ENCODE measurements at regions not wholly inside any gene's neighbourhood (a gene's known extent, or its start where the extent isn't known, plus 50 kb on each side); places are given as distances from the start of the nearest gene placed in this dataset.

- Mint-ChIP-seq H3K4me1 (ENCODE audit: low read depth) (no peaks in the 10 kb centered on the region), H3K27me3 (no peaks in the 10 kb centered on the region), H3K9me3 (peaks cover 9% of the 10 kb centered on the region), H3K27ac (no peak overlapping the region), H3K4me3 (no peak overlapping the region), H3K36me3 (ENCODE audit: low read depth) (no peaks in the 10 kb centered on the region)
- intact Hi-C loops (cut with micrococcal nuclease), result no loop called here
These were observed 85.3 kb upstream of the MAF start for GRCh38 chr16:79685871-79686270.

- intact Hi-C loops (cut with micrococcal nuclease), result no loop called here
- Mint-ChIP-seq H3K9me3 (peaks cover 9% of the 10 kb centered on the region), H3K27me3 (no peaks in the 10 kb centered on the region), H3K4me1 (ENCODE audit: low read depth) (no peaks in the 10 kb centered on the region), H3K27ac (no peak overlapping the region), H3K36me3 (ENCODE audit: low read depth) (no peaks in the 10 kb centered on the region), H3K4me3 (no peak overlapping the region)
These were observed 78.8 kb upstream of the MAF start for GRCh38 chr16:79679334-79679733.

DNA sequence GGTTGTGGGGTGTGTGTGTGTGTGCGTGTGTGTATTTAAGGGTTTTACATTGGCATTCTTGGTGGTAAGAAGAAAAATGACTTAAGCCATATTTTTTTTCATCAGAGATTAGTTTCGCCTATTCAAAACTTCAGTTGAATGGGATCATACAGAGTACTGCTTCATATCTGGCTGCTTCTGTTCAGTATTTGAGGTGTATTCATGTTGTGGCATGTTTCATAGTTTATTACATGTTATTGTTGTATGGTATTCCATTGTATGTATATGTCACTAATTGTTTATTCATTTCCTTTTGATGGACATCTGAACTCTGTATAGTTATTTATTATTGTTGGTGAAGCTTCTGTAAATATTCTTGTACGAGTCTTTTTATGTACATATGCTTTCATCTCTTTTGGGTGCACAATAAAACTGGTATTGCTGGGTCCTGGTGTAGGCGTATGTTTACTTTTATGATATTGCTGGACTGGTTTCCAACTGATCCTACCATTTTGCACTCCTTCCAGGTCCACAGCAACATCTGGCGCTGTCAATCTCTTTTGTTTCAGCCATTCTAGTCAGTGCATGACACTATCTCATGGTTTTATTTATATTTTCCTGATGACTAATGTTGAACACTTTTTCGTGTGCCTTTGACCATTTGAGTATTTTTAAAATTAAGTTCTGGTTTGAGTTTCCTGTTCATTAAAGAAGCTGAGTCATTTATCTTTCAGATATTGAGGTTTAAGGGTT, 77.4 kb upstream of the MAF start:
- Mint-ChIP-seq H3K27ac (no peak overlapping the region), H3K4me1 (ENCODE audit: low read depth) (no peaks in the 10 kb centered on the region), H3K36me3 (ENCODE audit: low read depth) (no peaks in the 10 kb centered on the region), H3K4me3 (no peak overlapping the region), H3K27me3 (no peaks in the 10 kb centered on the region), H3K9me3 (peaks cover under 1% of the 10 kb centered on the region)
- intact Hi-C loops (cut with micrococcal nuclease), result no loop called here

DNA sequence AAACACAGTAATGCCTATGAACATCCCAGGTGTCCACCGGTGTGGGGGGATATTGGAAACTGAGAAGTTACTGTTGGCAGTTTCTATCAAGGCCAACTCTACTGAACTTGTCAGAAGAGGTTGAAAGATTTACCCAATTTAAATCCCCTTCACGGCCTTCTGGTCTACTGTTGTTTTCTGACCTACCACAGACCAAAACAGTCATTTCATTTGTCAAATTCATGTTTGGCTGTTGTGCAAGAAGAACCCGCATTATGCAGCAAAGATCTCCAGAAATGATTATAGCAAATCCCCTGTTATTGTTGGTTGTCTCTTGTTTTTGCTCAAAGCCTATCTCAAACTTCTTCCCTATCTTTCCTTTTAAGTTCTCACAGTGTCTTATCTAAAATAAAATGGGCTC, 73.1 kb upstream of the MAF start:
- Mint-ChIP-seq H3K9me3 (peaks cover 20% of the 10 kb centered on the region), H3K27ac (no peak overlapping the region), H3K27me3 (no peaks in the 10 kb centered on the region), H3K36me3 (ENCODE audit: low read depth) (no peaks in the 10 kb centered on the region), H3K4me3 (no peak overlapping the region), H3K4me1 (ENCODE audit: low read depth) (no peaks in the 10 kb centered on the region)
- intact Hi-C loops (cut with micrococcal nuclease), result no loop called here

DNA sequence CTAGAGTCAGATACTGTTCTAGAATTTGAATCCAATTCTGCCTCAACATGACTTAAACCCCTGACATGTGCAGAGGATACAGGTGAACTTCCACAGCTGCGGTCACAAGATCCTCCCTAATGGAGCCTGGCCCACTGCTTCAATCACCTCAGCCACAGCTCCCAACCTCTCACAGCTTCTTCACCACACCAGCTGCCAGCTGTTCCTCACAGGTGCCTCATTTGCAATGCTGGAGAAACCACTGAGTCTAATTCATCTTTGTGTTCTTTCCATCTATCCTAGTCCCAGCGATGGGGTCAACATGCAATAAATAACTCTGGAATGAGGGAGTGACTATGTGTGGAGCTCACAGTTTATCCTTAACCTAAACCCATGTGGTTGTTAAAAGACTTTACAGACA, 72.0 kb upstream of the MAF start:
- Mint-ChIP-seq H3K36me3 (ENCODE audit: low read depth) (no peaks in the 10 kb centered on the region), H3K27ac (no peak overlapping the region), H3K4me1 (ENCODE audit: low read depth) (no peaks in the 10 kb centered on the region), H3K9me3 (peaks cover 20% of the 10 kb centered on the region), H3K27me3 (no peaks in the 10 kb centered on the region), H3K4me3 (no peak overlapping the region)
- intact Hi-C loops (cut with micrococcal nuclease), result no loop called here

DNA sequence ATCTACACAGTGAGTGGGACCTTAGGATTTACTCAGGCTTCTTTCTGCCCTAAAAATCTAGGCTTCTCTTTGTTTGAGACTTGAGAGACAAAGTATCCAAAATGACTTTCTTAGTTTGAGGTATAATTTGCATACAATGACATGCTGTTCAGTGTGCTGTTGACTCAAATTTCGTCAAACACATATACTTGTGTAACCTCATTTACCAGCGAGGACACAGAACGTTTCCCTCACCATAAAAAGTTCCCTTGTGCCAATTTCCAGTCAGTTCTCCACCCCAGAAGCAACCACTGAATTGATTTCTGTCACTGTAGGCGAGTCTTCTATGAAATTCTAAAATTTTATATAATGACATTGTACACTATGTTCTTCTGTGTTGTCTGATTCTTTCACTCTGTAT, 68.0 kb upstream of the MAF start:
- no peak overlapping the region for H3K4me3 Mint-ChIP-seq
- no peaks in the 10 kb centered on the region for H3K4me1 Mint-ChIP-seq (ENCODE audit: low read depth)
- no peak overlapping the region for H3K27ac Mint-ChIP-seq
- no peaks in the 10 kb centered on the region for H3K27me3 Mint-ChIP-seq
- intact Hi-C loops (cut with micrococcal nuclease), result no loop called here
- no peaks in the 10 kb centered on the region for H3K36me3 Mint-ChIP-seq (ENCODE audit: low read depth)
- H3K9me3 Mint-ChIP-seq, result peaks cover 20% of the 10 kb centered on the region

GRCh38 chr16:79665970-79666369, 65.4 kb upstream of the MAF start:
- Mint-ChIP-seq H3K4me1 (ENCODE audit: low read depth) (no peaks in the 10 kb centered on the region), H3K27me3 (no peaks in the 10 kb centered on the region), H3K27ac (no peak overlapping the region), H3K9me3 (peaks cover 27% of the 10 kb centered on the region), H3K36me3 (ENCODE audit: low read depth) (no peaks in the 10 kb centered on the region), H3K4me3 (no peak overlapping the region)
- intact Hi-C loops (cut with micrococcal nuclease), result no loop called here

GRCh38 chr16:79664407-79664806, 63.9 kb upstream of the MAF start:
- no peak overlapping the region for H3K27ac Mint-ChIP-seq
- intact Hi-C loops (cut with micrococcal nuclease), result no loop called here
- H3K4me1 Mint-ChIP-seq (ENCODE audit: low read depth), result no peaks in the 10 kb centered on the region
- H3K4me3 Mint-ChIP-seq, result no peak overlapping the region
- peaks cover 11% of the 10 kb centered on the region for H3K9me3 Mint-ChIP-seq
- no peaks in the 10 kb centered on the region for H3K36me3 Mint-ChIP-seq (ENCODE audit: low read depth)
- H3K27me3 Mint-ChIP-seq, result no peaks in the 10 kb centered on the region

DNA sequence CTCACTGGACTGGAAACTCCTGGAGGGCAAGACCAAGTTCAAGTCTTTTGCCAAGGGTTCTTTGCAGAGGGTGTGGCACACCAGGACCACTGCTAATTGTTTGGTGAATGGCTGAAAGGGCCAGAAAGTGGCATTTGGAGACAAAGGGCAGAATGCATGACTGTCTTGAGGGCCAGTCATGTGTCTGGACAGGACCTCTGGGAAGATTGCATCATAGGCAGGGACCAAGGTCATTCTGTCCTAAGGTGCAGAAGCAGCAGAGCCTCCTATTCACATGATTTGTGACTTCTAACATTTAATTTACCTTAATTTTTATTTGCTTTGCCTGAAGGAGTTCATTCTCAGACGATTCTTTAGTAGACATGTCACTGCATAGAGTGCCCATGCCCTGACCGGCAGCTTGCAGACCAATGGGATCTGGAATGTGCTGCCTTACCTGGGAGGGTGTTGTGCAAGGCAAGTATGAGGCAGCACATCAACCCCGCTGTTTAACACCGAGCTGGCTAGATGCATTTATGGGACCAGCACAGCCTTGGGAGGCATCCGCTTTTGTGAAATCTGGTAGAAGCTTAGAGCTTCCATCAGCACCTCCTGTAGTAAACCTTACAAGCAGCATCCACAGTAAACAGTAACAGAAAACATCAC, 62.3 kb upstream of the MAF start:
- intact Hi-C loops (cut with micrococcal nuclease), result no loop called here
- no peaks in the 10 kb centered on the region for H3K27me3 Mint-ChIP-seq
- H3K9me3 Mint-ChIP-seq, result peaks cover 8% of the 10 kb centered on the region
- H3K4me3 Mint-ChIP-seq, result no peak overlapping the region
- H3K27ac Mint-ChIP-seq, result no peak overlapping the region
- H3K36me3 Mint-ChIP-seq (ENCODE audit: low read depth), result no peaks in the 10 kb centered on the region
- H3K4me1 Mint-ChIP-seq (ENCODE audit: low read depth), result no peaks in the 10 kb centered on the region

- Mint-ChIP-seq H3K4me3 (no peak overlapping the region), H3K27ac (no peak overlapping the region)
- intact Hi-C loops (cut with micrococcal nuclease), result no loop called here
These were observed 61.6 kb upstream of the MAF start for GRCh38 chr16:79662122-79662521.

DNA sequence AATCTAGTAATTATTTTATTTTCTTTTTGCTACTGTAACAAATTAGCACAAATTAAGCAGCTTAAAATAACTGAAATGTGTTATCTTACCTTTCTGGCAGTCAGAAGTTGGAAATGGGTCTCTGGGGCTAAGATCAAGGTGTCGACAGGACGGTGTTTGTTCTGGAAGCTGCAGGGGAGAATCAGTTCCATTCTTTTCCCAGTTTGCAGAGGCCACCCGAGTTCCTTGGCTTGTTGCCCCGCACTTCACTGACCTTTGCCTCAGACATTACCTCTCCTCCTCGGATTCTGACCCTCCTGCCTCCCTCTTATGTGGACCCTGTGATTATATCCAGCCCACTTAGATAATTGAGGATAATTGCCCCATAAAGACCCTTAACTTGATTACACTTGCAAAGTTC, 61.0 kb upstream of the MAF start:
- intact Hi-C loops (cut with micrococcal nuclease), result no loop called here
- Mint-ChIP-seq H3K27me3 (peaks cover 1% of the 10 kb centered on the region), H3K4me1 (ENCODE audit: low read depth) (no peaks in the 10 kb centered on the region)

More at GRCh38 chr16:79662122-79662521, 61.6 kb upstream of the MAF start:
- Mint-ChIP-seq H3K36me3 (ENCODE audit: low read depth) (no peaks in the 10 kb centered on the region), H3K4me1 (ENCODE audit: low read depth) (no peaks in the 10 kb centered on the region), H3K9me3 (peaks cover 8% of the 10 kb centered on the region), H3K27me3 (peaks cover under 1% of the 10 kb centered on the region)

GRCh38 chr16:79659344-79659743, 58.8 kb upstream of the MAF start:
- H3K4me3 Mint-ChIP-seq, result no peak overlapping the region
- intact Hi-C loops (cut with micrococcal nuclease), result no loop called here
- H3K9me3 Mint-ChIP-seq, result peaks cover 8% of the 10 kb centered on the region
- peaks cover 1% of the 10 kb centered on the region for H3K27me3 Mint-ChIP-seq
- H3K36me3 Mint-ChIP-seq (ENCODE audit: low read depth), result no peaks in the 10 kb centered on the region
- H3K4me1 Mint-ChIP-seq (ENCODE audit: low read depth), result no peaks in the 10 kb centered on the region
- H3K27ac Mint-ChIP-seq, result no peak overlapping the region

More for the DNA sequence above, 61.0 kb upstream of the MAF start:
- H3K27ac Mint-ChIP-seq, result no peak overlapping the region
- H3K36me3 Mint-ChIP-seq (ENCODE audit: low read depth), result no peaks in the 10 kb centered on the region
- H3K9me3 Mint-ChIP-seq, result peaks cover 8% of the 10 kb centered on the region
- H3K4me3 Mint-ChIP-seq, result no peak overlapping the region

- Mint-ChIP-seq H3K9me3 (peaks cover 8% of the 10 kb centered on the region), H3K27ac (no peak overlapping the region), H3K4me3 (no peak overlapping the region), H3K4me1 (ENCODE audit: low read depth) (no peaks in the 10 kb centered on the region), H3K36me3 (ENCODE audit: low read depth) (no peaks in the 10 kb centered on the region), H3K27me3 (peaks cover 1% of the 10 kb centered on the region)
- intact Hi-C loops (cut with micrococcal nuclease), result no loop called here
These were observed 57.9 kb upstream of the MAF start for GRCh38 chr16:79658301-79659033.

GRCh38 chr16:79656553-79657115, 56.1 kb upstream of the MAF start:
- H3K4me1 Mint-ChIP-seq (ENCODE audit: low read depth), result peaks cover 4% of the 10 kb centered on the region

More at GRCh38 chr16:79656553-79657115, 56.1 kb upstream of the MAF start:
- H3K27me3 Mint-ChIP-seq, result peaks cover 1% of the 10 kb centered on the region
- intact Hi-C loops (cut with micrococcal nuclease), result no loop called here
- no peak overlapping the region for H3K27ac Mint-ChIP-seq
- no peak overlapping the region for H3K4me3 Mint-ChIP-seq
- H3K36me3 Mint-ChIP-seq (ENCODE audit: low read depth), result no peaks in the 10 kb centered on the region
- peaks cover 3% of the 10 kb centered on the region for H3K9me3 Mint-ChIP-seq

Measured in dendritic cell treated with granulocyte-macrophage colony-stimulating factor and Interleukin-4, amounts not matched to agents 40 ng/mL and 50 ng/mL, for 4 days (primary cell).